Ishikawa (cell line): ENCODE measurements at regions not wholly inside any gene's neighbourhood (a gene's known extent, or its start where the extent isn't known, plus 50 kb on each side); places are given as distances from the start of the nearest gene placed in this dataset.

Experiments
- CEBPB ChIP-seq: IDR thresholded peaks from 2 replicates; pipeline ENCODE4 v1.6.1; 2012
- CREB1 ChIP-seq: IDR thresholded peaks from 2 replicates; pipeline ENCODE4 v1.6.1; 2012; ENCODE audit warnings: low read depth
- EGR1 ChIP-seq: IDR thresholded peaks from 2 replicates; pipeline ENCODE4 v1.6.1; 2012
- EP300 ChIP-seq: IDR thresholded peaks from 2 replicates; pipeline ENCODE4 v1.6.1; 2012; ENCODE audit warnings: borderline replicate concordance
- FOXM1 ChIP-seq: IDR thresholded peaks from 2 replicates; pipeline ENCODE4 v1.6.1; 2012; ENCODE audit warnings: low read depth, borderline replicate concordance
- NFIC ChIP-seq: IDR thresholded peaks from 2 replicates; pipeline ENCODE4 v1.6.1; 2012
- RAD21 ChIP-seq: IDR thresholded peaks from 2 replicates; pipeline ENCODE4 v1.6.1; 2012; ENCODE audit warnings: low read depth
- TAF1 ChIP-seq: IDR thresholded peaks from 2 replicates; pipeline ENCODE4 v1.6.1; 2012; ENCODE audit warnings: low read depth, mild to moderate bottlenecking
- TCF12 ChIP-seq: IDR thresholded peaks from 2 replicates; pipeline ENCODE4 v1.6.1; 2012; ENCODE audit warnings: low read depth
- TEAD4 ChIP-seq: IDR thresholded peaks from 2 replicates; pipeline ENCODE4 v1.6.1; 2012
- YY1 ChIP-seq: IDR thresholded peaks from 2 replicates; pipeline ENCODE4 v1.6.1; 2012; ENCODE audit warnings: low read depth
- ZBTB7A ChIP-seq: IDR thresholded peaks from 2 replicates; pipeline ENCODE4 v1.6.1; 2012; ENCODE audit warnings: low read depth
- TF ChIP-seq, protein P1 (sequence below): IDR thresholded peaks from 2 replicates; pipeline ENCODE4 v1.6.1; 2012; ENCODE audit warnings: low read depth, mild to moderate bottlenecking
- TF ChIP-seq, protein P2 (sequence below): IDR thresholded peaks from 2 replicates; pipeline ENCODE4 v1.6.1; 2012
- TF ChIP-seq, protein P3 (sequence below): IDR thresholded peaks from 2 replicates; pipeline ENCODE4 v1.6.1; 2012

DNA sequence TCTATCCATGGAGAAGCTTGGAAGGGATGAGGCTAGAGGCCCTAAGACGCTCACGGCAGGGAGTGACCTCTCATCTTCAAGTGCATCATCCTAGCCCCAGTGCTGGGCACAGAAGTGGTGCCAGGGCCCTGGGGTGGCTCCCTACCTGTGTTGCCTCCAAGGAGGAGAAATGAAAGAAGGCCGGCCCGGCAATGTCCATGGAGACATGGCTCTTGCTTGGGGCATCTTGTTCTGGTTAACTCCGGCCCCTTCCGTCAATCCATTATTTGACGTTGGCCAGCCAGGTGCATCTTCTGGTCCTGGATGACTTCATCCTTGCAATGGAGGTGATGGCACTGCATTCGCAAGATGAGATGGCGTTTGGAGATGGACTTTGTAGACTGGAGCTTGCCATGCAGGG, 83.2 kb upstream of the ALDH1L1 start:
- TF ChIP-seq TCF12 = no peak

DNA sequence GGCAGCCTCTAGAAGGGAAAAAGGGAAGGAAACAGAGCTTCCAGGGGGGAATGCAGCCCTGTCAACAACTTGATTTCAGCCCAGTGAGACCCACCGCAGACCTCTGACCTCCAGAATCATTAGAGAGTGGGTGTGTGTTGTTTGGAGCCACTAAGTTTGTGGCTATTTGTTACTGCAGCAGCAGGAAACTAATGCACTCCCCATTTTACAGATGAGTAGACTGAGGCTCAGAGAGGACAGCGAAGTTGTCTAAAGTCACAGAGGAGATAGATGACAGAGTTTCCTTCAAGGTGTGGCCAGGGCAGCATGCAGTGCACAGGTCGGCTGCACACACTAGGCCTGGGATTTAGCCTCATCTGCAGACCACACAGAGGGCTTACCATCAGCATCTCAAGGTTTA, 81.8 kb upstream of the ALDH1L1 start:
- TF ChIP-seq, protein P1, sequence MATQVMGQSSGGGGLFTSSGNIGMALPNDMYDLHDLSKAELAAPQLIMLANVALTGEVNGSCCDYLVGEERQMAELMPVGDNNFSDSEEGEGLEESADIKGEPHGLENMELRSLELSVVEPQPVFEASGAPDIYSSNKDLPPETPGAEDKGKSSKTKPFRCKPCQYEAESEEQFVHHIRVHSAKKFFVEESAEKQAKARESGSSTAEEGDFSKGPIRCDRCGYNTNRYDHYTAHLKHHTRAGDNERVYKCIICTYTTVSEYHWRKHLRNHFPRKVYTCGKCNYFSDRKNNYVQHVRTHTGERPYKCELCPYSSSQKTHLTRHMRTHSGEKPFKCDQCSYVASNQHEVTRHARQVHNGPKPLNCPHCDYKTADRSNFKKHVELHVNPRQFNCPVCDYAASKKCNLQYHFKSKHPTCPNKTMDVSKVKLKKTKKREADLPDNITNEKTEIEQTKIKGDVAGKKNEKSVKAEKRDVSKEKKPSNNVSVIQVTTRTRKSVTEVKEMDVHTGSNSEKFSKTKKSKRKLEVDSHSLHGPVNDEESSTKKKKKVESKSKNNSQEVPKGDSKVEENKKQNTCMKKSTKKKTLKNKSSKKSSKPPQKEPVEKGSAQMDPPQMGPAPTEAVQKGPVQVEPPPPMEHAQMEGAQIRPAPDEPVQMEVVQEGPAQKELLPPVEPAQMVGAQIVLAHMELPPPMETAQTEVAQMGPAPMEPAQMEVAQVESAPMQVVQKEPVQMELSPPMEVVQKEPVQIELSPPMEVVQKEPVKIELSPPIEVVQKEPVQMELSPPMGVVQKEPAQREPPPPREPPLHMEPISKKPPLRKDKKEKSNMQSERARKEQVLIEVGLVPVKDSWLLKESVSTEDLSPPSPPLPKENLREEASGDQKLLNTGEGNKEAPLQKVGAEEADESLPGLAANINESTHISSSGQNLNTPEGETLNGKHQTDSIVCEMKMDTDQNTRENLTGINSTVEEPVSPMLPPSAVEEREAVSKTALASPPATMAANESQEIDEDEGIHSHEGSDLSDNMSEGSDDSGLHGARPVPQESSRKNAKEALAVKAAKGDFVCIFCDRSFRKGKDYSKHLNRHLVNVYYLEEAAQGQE = no peak
- TF ChIP-seq, protein P2, sequence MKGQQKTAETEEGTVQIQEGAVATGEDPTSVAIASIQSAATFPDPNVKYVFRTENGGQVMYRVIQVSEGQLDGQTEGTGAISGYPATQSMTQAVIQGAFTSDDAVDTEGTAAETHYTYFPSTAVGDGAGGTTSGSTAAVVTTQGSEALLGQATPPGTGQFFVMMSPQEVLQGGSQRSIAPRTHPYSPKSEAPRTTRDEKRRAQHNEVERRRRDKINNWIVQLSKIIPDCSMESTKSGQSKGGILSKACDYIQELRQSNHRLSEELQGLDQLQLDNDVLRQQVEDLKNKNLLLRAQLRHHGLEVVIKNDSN = no peak
- TF ChIP-seq, protein P3, sequence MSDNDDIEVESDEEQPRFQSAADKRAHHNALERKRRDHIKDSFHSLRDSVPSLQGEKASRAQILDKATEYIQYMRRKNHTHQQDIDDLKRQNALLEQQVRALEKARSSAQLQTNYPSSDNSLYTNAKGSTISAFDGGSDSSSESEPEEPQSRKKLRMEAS = no peak
- TF ChIP-seq TEAD4 = no peak

DNA sequence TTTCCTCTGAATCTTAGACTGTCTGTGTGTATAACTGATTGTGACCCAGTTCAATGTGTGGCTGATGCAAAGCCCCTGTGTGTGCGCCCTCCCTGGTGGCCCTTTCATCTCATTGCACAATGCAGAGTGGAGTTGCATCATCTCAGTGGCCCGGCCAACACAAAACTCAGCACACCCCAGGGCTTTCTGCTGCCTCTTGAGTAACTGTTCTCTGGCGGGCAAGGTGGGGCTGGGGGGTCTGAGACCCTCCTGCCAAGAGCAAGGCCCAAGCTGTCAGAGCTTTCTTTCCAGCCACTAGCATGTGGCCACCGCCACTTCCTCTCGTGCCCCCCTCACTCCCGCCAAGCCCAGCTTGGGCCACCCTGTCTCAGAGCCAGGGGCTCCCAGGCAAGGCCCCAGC, 80.7 kb upstream of the ALDH1L1 start:
- TF ChIP-seq, protein P1 = no peak
- peak; percentile 98 for TF ChIP-seq CEBPB
- no peak for TF ChIP-seq YY1

DNA sequence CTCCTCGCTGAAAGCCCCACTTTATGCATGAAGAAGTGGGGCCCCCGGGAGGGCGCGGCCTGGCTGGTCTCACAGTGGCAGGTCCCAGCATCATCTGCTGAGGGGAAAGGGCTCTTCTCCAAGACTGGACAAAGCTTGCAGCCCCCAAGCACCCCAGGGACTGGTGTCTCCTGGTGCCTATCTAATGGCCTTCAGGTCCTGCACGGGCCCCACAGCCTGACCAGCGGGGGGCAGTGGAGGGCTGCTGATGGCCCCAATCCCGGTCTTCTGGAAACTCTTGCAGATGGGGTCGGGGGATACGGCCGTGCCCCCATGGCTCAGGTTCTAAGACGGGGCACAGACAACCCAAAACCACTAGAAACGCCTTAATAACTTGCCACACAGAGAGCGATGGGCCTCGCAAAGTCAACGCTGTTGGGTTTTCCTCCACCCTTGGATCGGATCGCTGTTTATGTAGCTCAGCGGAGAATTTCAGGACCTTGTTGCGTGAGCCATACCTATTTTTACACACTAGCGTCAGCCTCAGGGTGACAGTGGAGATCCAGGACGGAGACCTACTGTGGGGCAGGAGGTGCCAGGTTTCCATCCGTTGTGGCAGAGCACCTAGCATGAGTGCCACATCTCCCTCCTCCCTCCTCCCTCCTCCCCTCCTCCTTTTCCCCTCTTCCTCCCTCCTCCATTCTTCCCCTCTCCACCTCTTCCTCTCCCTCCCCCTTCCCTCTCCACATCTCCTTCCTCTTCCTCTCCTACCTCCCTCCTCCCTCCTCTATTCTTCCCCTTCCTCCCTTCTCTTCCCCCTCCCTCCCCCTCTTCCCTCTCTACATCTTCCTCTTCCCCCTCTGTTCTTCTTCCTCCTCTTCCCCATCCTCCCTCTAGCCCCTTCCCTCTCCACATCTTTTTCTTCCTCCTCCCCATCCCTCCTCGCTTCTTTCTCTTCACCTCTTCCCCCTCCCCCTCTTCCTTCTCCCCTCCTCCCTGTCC, 79.3 kb upstream of the ALDH1L1 start:
- TF ChIP-seq, protein P3 = no peak
- no peak for TF ChIP-seq EP300
- no peak for TF ChIP-seq TAF1
- peak; percentile 81 for TF ChIP-seq RAD21

DNA sequence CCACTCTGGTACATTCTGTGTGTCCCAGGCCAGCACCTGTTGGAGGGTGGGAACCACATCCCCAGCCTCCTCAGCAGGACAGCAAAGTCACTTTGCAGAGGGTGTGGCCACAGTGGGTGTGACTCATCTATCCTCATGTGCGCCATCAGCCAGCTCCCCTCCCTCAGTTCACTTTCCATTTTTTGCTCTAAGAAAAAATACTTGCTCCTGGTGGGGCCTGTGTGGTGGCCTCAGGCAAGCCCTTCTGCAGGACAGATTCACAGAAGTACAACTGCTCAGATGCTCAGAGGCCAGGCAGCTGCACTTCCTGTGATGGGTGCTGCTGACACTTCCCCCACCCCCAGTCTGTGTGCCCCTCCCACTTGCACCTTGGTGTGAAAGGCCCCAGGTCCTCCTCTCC, 78.3 kb upstream of the ALDH1L1 start:
- TF ChIP-seq TCF12 = no peak

DNA sequence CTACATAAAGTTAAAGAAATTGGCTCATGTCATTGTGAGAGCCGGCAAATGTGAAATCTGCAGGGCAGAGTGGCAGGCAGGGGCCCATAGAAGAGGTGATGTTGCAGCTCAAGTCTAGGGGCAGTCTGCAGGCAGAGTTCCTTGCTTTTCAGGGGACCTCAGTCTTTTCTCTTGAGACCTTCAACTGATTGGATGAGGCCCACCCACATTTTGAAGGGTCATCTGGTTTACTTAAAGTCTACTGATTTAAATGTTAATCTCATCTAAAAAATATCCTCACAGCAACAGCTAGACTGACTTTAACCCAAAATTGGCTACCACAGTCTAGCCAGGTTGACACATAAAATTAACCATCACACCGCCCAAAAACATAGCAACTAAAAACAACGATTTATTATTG, 77.6 kb upstream of the ALDH1L1 start:
- TF ChIP-seq TCF12 (no peak), FOXM1 (no peak), CEBPB (no peak), EGR1 (no peak), NFIC (no peak), TAF1 (no peak), ZBTB7A (no peak), RAD21 (no peak), CREB1 (no peak)
- TF ChIP-seq, protein P2 = no peak
- TF ChIP-seq, protein P1 = no peak
